Loucy (cell line): ENCODE measurements at regions not wholly inside any gene's neighbourhood (a gene's known extent, or its start where the extent isn't known, plus 50 kb on each side); places are given as distances from the start of the nearest gene placed in this dataset.

Experiments
- CTCF ChIP-seq: fragments of 200-600 bp; sonication (generic); conservative IDR thresholded peaks from 2 replicates; pipeline ENCODE4 v1.5.1; 2014; ENCODE audit warnings: mild to moderate bottlenecking, antibody characterized with exemption, low read length
- EZH2phosphoT487 ChIP-seq: fragments of 200-600 bp; IDR thresholded peaks from 2 replicates; pipeline ENCODE4 v1.6.1; 2018; ENCODE audit warnings: antibody characterized with exemption, mild to moderate bottlenecking, moderate library complexity, borderline replicate concordance

GRCh38 chr4:179989975-179990374, 2253.2 kb upstream of the TENM3 start:
- TF ChIP-seq EZH2phosphoT487, result no peak
- TF ChIP-seq CTCF, result no peak
